ENCODE measurements at regions not wholly inside any gene's neighbourhood (a gene's known extent, or its start where the extent isn't known, plus 50 kb on each side); places are given as distances from the start of the nearest gene placed in this dataset.

DNA sequence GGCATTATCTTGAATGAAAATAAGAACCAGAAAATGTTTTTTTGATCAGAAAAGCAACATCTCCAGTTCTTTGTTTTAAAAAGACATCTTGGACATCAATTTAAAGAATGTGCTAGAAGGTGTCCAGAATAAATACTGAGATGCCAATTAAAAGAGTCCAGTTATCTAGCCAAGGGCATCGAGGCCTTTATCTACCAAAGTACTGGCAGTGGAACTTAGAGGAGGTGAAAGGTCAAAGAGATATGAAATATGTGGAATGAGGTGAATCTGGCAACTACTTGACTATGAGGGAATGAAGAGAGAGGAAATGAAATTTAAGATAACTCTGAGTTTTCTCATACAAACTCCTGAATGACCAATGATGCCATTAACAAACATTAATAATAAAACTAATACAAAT is 154.3 kb upstream of the GNAI1 start:
- no peak for TF ChIP-seq ZFX (IDR thresholded peaks at IDR 0.05; ENCODE audit: borderline replicate concordance)
- TF ChIP-seq, protein P1, sequence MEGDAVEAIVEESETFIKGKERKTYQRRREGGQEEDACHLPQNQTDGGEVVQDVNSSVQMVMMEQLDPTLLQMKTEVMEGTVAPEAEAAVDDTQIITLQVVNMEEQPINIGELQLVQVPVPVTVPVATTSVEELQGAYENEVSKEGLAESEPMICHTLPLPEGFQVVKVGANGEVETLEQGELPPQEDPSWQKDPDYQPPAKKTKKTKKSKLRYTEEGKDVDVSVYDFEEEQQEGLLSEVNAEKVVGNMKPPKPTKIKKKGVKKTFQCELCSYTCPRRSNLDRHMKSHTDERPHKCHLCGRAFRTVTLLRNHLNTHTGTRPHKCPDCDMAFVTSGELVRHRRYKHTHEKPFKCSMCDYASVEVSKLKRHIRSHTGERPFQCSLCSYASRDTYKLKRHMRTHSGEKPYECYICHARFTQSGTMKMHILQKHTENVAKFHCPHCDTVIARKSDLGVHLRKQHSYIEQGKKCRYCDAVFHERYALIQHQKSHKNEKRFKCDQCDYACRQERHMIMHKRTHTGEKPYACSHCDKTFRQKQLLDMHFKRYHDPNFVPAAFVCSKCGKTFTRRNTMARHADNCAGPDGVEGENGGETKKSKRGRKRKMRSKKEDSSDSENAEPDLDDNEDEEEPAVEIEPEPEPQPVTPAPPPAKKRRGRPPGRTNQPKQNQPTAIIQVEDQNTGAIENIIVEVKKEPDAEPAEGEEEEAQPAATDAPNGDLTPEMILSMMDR (IDR thresholded peaks at IDR 0.05), result no peak
